ENCODE measurements at regions not wholly inside any gene's neighbourhood (a gene's known extent, or its start where the extent isn't known, plus 50 kb on each side); places are given as distances from the start of the nearest gene placed in this dataset.

DNA sequence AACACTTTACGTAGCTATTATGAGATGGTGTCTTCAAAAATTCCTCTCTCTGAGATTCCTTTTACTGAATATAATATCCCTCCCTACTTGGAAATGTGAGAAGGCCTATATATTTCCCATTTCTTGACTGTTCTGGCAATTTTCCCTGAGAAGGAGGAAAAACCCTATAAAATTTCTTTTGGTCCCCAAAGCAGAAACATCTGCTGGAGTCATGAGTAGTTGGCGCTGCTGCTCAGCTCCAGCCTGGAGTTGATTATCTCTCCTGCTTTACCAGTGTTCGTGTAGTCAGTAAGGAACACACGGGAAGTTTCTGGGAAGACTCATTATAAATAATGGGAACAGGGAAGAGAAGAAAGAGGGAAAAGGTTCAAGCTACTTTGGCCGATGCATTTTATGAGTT is 680.1 kb downstream of the EPHA3 start:
- no peaks in the 10 kb centered on the region for H3K4me1 ChIP-seq (ENCODE audit: control insufficient read depth, extremely low read depth, insufficient read depth, low read length)
- intact Hi-C loops (cut with micrococcal nuclease): no loop called here
- POLR2A ChIA-PET: interaction anchor here (0.6 kb wide), 1 partner anchor 27 kb away, joined by 5 read pairs; no protein-coding TSS in a partner anchor

More for the DNA sequence above, 680.1 kb downstream of the EPHA3 start:
- no peak overlapping the region for H3K9ac ChIP-seq (replicated peaks; ENCODE audit: extremely low read depth, insufficient read depth, low read length)
- H3K9me3 ChIP-seq (replicated peaks; ENCODE audit: control insufficient read depth, insufficient read depth, low read length): peaks cover 2% of the 10 kb centered on the region
- DNase-seq (ENCODE audit: low read depth, low spot score) (no peak), FAIRE-seq (no peak)
- no peak overlapping the region for H3K4me2 ChIP-seq (ENCODE audit: insufficient read depth, low read length)
- no peaks in the 10 kb centered on the region for H3K9me1 ChIP-seq (replicated peaks; ENCODE audit: control insufficient read depth, extremely low read depth, insufficient read depth, low read length)
- H3K79me2 ChIP-seq (ENCODE audit: control insufficient read depth, insufficient read depth, low read length): no peaks in the 10 kb centered on the region
- H3K27me3 ChIP-seq (ENCODE audit: control insufficient read depth in 2 of 2, insufficient read depth in 2 of 2, low read length in 2 of 2): no peaks in the 10 kb centered on the region
- no peak overlapping the region for H3K27ac ChIP-seq (ENCODE audit: insufficient read depth, low read depth, low read length)
- no peaks in the 10 kb centered on the region for H4K20me1 ChIP-seq (replicated peaks; ENCODE audit: control insufficient read depth, extremely low read depth, insufficient read depth, low read length)
- dilution Hi-C loops (cut with MboI; ENCODE audit: extremely low pct_ligation_motif_present, low sequenced_read_pairs): no loop called here
- H3K36me3 ChIP-seq (ENCODE audit: control insufficient read depth in 2 of 2, extremely low read depth in 1 of 2, insufficient read depth in 2 of 2, low read length in 2 of 2): no peaks in the 10 kb centered on the region
- CTCF ChIA-PET: no interaction called here
- no peak overlapping the region for H2AFZ ChIP-seq (ENCODE audit: low read depth, low read length)
- no peak overlapping the region for H3K4me3 ChIP-seq (replicated peaks in 1 of 3; ENCODE audit: insufficient read depth in 1 of 3, low read depth in 1 of 3, low read length in 3 of 3)
- TF ChIP-seq EZH2 (IDR thresholded peaks at IDR 0.05; ENCODE audit: borderline replicate concordance, low read depth, low read length, severe bottlenecking): no peak
- TF ChIP-seq FOS (IDR thresholded peaks at IDR 0.05; ENCODE audit: borderline replicate concordance, insufficient read depth, low read length): no peak
- no peak for TF ChIP-seq POLR2AphosphoS5 (IDR thresholded peaks at IDR 0.05; ENCODE audit: insufficient read depth, low read depth, low read length)
- no peak for TF ChIP-seq POLR2A (IDR thresholded peaks at IDR 0.05; ENCODE audit: low read depth, low read length)
- TF ChIP-seq, protein P1, sequence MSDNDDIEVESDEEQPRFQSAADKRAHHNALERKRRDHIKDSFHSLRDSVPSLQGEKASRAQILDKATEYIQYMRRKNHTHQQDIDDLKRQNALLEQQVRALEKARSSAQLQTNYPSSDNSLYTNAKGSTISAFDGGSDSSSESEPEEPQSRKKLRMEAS (IDR thresholded peaks at IDR 0.05; ENCODE audit: insufficient read depth, insufficient read length): no peak
- TF ChIP-seq MYC (IDR thresholded peaks at IDR 0.05; ENCODE audit: low read depth, low read length): no peak
- TF ChIP-seq JUN (IDR thresholded peaks at IDR 0.05; ENCODE audit: borderline replicate concordance, insufficient read depth, insufficient read length, low read depth): no peak
- TF ChIP-seq, protein P2, sequence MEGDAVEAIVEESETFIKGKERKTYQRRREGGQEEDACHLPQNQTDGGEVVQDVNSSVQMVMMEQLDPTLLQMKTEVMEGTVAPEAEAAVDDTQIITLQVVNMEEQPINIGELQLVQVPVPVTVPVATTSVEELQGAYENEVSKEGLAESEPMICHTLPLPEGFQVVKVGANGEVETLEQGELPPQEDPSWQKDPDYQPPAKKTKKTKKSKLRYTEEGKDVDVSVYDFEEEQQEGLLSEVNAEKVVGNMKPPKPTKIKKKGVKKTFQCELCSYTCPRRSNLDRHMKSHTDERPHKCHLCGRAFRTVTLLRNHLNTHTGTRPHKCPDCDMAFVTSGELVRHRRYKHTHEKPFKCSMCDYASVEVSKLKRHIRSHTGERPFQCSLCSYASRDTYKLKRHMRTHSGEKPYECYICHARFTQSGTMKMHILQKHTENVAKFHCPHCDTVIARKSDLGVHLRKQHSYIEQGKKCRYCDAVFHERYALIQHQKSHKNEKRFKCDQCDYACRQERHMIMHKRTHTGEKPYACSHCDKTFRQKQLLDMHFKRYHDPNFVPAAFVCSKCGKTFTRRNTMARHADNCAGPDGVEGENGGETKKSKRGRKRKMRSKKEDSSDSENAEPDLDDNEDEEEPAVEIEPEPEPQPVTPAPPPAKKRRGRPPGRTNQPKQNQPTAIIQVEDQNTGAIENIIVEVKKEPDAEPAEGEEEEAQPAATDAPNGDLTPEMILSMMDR (IDR thresholded peaks at IDR 0.05; ENCODE audit: extremely low read depth in 1 of 2, insufficient read depth in 1 of 2, low read depth in 1 of 2, low read length in 2 of 2): no peak
- TF ChIP-seq GATA2 (IDR thresholded peaks at IDR 0.05; ENCODE audit: insufficient read depth, insufficient read length, low read depth, low read length): no peak
- no TSS peak for BruUV-seq (replicated peaks)

All from endothelial cell of umbilical vein (primary cell).